NCI-H146 treated with DMSO at 0.1 percent for 48 hours (cell line): ENCODE measurements at regions not wholly inside any gene's neighbourhood (a gene's known extent, or its start where the extent isn't known, plus 50 kb on each side); places are given as distances from the start of the nearest gene placed in this dataset.
"Not testable (repeated sequence)": the region's sequence is repeated elsewhere in the genome, so short reads cannot be mapped to it uniquely, and the experiment has no call there.

ENCODE experiments used
- DNase-seq: peaks from one replicate; lab custom pipeline; 2025; ENCODE audit not compliant: unreplicated experiment; lab: John Stamatoyannopoulos, UW

- no peak for DNase-seq
Observed at GRCh38 chr1:185441605-185442004, 124.6 kb upstream of the IVNS1ABP start.

DNA sequence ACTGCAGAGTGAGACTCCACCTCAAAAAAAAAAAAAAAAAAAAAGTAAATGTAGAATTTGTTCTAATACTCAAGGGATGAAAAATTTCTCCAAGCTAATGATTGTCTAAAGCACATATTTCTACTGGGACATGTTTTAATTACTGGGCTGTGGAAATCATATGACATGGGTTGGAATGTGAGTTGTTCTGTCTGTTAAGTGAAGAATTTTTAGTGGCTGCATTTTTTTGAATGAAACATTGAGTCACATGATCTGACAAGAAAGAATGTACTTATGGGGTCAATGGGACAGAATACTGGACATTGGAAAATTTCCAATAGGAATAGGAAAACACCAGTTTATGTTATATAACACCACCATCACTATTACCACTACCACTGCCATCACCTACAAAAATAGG lies 123.8 kb upstream of the IVNS1ABP start:
- DNase-seq = no peak

DNA sequence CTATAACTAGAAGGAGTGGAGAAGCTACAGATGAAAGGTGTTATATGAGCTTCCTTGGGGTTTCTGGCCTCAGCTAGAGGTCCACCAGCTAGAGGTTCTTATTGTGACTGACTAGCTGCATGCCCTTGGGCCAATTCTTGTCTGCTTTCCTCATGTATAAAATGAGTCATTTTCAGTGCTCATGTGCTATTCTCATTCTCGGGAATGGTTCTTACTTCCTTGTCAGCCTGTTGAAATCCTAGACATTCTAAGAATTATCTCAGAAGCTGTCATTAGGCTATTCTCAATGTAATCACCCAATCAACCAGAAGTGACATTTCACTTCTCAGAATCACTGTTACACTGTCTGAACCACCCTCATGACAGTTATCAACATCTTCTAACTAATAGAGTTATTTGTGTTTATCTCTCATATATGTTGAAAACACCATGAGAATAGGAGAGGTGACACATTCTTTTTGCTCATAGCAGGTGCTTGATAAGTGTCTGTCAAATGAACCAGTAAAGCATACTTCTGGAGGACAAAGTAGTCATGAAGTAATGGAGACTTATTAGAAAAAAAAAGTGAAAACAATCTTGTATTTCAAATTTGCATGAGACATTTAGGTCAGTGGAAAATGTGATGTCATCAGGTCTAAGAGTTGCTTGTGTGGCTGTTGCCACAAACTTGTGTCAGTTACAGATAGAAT lies 122.8 kb upstream of the IVNS1ABP start:
- no peak for DNase-seq

GRCh38 chr1:185438936-185439335 lies 121.9 kb upstream of the IVNS1ABP start:
- no peak for DNase-seq

DNA sequence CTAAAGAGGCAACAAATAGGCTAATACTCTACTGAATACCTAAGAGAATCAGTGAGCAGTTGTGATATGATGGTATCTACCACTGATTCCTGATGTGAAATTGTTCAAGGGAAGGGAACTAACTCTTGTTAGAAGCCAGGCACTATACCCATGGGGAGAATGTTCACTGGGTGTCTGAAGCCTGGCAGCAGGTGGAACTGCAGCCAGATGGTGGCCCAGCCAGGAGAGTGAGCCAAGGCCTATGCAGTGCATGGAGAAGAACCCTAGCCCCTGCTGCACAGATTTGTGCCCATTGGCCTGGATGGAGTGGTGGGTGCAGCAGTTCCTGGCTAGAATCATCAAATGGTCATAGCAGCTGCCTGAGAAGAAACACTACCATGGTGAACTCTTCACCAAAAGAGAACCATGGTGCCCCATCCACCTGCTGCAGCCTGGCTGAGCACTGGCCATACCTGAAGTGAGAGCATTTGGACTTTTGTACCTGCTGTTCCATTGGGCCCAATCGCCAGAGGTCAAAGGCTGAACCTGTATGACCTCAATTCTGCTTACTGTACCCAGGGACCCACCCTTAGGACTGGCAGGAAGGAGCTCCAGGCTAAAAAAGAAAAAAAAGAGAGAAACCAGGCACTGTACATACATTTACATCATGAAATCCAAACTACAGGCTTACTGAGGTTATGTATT lies 118.8 kb upstream of the IVNS1ABP start:
- DNase-seq = no peak

GRCh38 chr1:185434721-185435120 lies 117.7 kb upstream of the IVNS1ABP start:
- no peak for DNase-seq

GRCh38 chr1:185433667-185434066 lies 116.6 kb upstream of the IVNS1ABP start:
- DNase-seq = no peak

DNA sequence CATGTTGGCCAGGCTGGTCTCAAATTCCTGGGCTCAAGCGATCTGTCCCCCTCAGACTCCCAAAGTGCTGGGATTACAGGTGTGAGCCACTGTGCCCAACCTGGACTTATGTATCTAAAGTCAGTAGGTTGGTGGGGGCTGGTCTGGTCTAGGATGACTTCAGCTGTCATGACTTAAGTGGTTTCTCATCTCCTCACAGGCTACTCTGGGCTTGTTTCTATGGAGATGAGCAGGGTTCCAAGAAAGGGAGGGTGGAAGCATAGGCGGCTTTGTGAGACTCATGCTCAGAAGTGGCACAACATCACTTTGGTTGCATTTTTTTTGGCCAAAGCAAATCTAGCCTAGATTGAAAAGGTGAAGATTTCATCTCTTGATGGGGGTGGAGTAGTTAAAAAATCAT lies 115.9 kb upstream of the IVNS1ABP start:
- no peak for DNase-seq

DNA sequence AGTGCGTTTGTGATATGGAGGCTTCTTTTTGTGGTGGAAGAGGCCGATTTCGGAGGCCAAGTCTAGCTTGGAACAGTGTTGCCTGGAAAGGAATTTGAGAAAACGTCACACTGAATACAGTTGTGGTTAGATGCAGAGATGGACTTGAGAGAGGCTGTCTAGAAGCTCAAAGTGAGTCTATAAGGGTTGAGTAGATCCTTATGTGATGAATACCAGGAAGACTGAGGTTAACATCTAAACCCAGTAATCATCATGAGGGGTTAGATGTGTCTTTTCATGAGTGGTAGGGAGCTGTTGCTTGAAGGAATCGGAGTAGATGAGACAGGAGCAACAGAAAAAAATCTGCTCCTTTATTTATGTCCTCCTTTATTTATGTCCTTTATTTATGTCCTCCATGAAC lies 114.6 kb upstream of the IVNS1ABP start:
- DNase-seq = no peak

GRCh38 chr1:185429668-185430067 lies 112.6 kb upstream of the IVNS1ABP start:
- not testable (repeated sequence) for DNase-seq

GRCh38 chr1:185427776-185428175 lies 110.7 kb upstream of the IVNS1ABP start:
- DNase-seq = no peak

DNA sequence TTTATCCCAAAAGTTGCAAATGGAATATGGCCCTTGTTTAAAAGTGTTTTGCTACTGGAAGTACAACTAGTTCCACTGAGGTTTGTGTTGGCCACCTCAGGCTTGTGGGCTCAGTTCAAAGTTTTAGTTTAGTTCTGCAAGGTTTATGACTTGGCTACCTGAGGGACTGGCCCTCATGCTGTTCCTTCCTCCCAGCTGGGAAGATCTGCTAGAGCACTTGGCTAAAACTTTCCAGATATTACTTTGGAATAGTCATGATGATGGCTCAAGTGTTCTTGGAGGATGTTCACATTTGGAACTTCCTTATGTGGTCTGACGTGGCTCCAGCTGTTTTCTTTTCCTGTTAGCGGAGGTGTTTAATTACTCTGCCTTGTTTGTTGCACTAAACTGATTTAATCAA lies 110.2 kb upstream of the IVNS1ABP start:
- no peak for DNase-seq

DNA sequence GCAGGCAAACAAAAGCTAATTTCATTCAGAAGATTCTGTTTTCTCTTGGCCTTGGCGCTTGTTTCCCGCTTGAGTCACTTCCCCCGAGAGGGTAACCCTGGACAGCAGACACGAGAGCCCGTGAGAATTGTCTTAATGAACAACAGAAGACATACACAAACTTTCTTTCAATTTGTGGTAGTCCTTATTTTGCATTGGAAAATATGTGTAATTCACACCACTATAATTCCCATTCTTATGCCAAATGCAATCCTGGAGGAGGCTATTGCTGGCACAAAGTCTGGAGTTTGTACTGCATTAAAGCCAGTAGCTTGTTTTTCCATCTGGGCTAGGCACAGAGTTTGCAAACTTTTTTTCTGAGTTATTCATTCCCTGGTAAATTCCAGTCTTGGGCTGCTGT lies 109.8 kb upstream of the IVNS1ABP start:
- DNase-seq = no peak

GRCh38 chr1:185425163-185425562 lies 108.1 kb upstream of the IVNS1ABP start:
- no peak for DNase-seq

DNA sequence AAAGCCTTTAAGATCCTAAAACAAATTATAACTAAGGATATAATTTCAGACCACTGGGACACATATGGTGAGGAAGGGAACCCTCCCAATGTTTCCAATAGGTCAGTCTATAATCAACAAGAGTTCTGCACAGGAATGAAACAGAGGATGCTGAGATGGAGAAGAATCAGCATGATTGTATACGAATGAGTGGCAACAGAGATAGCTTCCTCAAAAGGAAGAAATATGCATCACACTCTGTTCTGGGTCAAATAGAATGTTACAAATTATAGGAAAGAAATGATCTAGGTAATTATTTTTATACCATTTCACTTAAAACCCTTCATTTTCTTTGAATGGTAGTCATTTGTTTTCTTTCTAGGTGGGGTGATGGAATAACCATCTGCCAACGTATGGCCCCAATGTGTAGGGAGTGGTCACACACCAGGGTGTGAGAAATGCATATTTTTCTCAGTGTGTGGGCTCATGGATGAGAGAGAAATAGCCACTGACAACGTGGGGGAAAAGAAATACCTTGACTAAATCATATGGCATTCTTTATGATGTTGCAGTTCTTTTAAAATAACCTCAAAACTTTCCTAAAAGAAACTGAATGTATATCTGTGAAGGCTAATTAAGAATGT lies 104.6 kb upstream of the IVNS1ABP start:
- no peak for DNase-seq

DNA sequence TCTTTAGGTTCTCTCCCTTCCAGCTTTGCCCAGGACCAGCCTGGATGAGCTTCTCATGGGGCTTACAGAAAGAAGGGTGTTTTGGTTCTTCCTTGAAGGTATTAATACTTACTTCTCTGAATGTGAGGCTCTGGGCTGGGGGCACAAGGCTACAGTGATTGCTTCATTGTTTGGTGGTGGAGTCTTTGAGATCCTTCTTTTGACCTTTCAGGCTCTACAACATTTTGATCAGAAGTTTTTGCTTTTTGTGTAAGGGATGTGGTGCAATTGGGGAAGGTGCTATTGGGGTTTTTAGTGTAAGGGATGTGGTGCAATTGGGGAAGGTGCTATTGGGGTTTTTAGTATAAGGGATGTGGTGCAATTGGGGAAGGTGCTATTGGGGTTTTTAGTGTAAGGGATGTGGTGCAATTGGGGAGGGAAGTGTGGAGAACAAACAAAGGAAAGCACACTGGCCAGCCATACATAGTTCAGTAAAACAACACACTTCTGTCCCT lies 103.6 kb upstream of the IVNS1ABP start:
- DNase-seq = no peak

DNA sequence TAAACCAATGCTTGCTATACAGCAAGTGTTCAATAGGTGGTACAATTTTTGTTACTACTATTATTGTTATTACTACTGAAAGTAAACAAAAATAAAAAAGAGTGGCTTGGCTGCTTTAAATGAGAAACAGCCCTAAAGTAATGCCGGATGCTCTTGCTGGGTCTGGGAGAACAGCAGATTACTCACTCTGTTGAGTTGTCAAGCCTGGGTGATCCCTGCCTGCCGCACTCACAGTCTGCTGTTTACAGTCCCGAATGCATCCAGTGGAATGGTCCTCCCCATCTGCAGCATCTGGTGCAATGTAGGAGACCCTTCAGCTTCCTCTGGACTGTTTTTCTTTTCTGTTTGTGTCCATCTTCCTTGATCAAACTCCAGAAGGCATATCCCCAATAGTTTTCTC lies 102.7 kb upstream of the IVNS1ABP start:
- DNase-seq = no peak

GRCh38 chr1:185418472-185418871 lies 101.4 kb upstream of the IVNS1ABP start:
- DNase-seq = no peak

- no peak for DNase-seq
Observed at GRCh38 chr1:185412385-185413087, 95.5 kb upstream of the IVNS1ABP start.

DNA sequence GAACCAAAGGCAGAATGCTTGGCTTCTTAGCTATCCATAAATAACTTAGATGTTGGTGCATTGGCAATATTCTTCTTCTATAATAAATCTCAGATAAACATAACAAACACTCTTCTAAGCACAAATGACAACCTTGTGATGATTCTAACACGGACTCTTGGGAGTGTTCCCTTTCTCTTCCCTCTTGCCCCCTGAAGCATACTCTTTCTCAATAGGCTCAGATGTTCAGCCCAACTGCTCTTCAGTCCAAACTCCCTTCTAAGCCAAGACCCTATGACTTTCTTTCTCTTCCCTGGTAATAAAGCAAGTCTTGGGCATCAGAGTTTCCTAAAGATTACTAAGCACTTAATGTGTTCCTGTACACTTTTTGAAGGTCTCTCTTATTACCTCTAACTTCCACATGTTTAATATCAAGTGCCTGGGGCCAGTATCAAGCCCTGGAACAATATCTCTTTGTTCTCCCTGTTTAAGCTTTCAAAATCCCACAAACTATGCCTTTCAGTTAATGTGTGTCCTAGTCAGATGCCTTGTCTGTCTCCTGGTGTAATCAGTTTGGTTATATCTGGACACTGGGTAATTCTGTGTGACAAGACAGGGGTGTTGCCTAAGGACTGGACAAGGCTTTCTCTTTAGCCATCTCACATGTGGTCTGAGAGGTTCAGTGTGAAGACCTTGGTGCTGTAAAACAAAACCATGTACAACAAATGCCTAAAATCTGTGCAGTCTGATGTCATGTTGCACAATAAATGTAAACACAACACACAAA lies 92.9 kb upstream of the IVNS1ABP start:
- DNase-seq = no peak

DNA sequence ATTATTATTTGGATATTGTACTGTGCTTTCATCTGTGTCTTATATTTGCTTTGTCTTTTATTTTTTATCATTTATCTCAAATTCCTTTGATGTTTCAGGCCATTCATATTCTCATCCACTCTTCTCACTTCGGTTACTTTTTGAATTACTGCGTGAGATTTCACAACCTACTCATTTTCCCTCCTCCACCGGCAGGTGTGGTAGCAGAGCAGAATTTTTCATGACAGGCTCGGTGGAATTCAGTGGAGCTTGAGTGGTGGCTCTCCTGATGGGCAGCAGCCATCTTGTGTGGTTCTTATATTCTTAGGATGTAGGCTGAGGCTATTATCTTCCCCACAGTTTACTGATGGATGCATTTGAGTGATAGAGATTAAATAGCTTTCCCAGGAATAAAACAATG lies 92.3 kb upstream of the IVNS1ABP start:
- DNase-seq = no peak
